ENCODE measurements at regions not wholly inside any gene's neighbourhood (a gene's known extent, or its start where the extent isn't known, plus 50 kb on each side); places are given as distances from the start of the nearest gene placed in this dataset.

GRCh38 chr3:130800829-130801228 lies 54.2 kb upstream of the PIK3R4 start:
- TF ChIP-seq CTCF (IDR thresholded peaks at IDR 0.05) (no peak), ZNF263 (CRISPR knock-in tag; IDR thresholded peaks at IDR 0.05; ENCODE audit: low read depth) (no peak), ARID4B (CRISPR knock-in tag; IDR thresholded peaks at IDR 0.05; ENCODE audit: borderline replicate concordance) (no peak), NR3C1 (CRISPR knock-in tag; conservative IDR thresholded peaks at IDR 0.05; ENCODE audit: low read depth) (no peak), NR1H2 (CRISPR knock-in tag; IDR thresholded peaks at IDR 0.05) (no peak), ZNF423 (CRISPR knock-in tag; IDR thresholded peaks at IDR 0.05) (no peak), SP1 (CRISPR knock-in tag; conservative IDR thresholded peaks at IDR 0.05) (no peak), USF2 (CRISPR knock-in tag; IDR thresholded peaks at IDR 0.05) (no peak)

All from WTC11 (cell line).